GM23338 (cell line): ENCODE measurements at regions not wholly inside any gene's neighbourhood (a gene's known extent, or its start where the extent isn't known, plus 50 kb on each side); places are given as distances from the start of the nearest gene placed in this dataset.

Experiments
- ATAC-seq: fragments of 200-7000 bp; cut with Tn5 transposase; 3 replicates; pipeline ENCODE4 v1.9.1; 2020
- DNase-seq: peaks from one replicate; pipeline ENCODE4 v3.0.0-alpha.2; 2015; ENCODE audit warnings: low spot score
- H2AFZ ChIP-seq: fragments of 200-600 bp; sonication (generic); 2 replicates; pipeline ENCODE4 v1.8.0; 2016; ENCODE audit warnings: antibody characterized with exemption, mild to moderate bottlenecking, moderate library complexity
- H3F3A ChIP-seq: fragments of 200-600 bp; sonication (generic); replicated peaks from 2 replicates; pipeline ENCODE4 v1.8.0; 2017; ENCODE audit warnings: antibody characterized with exemption, mixed run types, low read depth
- H3K27ac ChIP-seq: fragments of 200-600 bp; sonication (generic); 2 replicates; pipeline ENCODE4 v1.6.1; 2016; ENCODE audit warnings: low read depth
- H3K27me3 ChIP-seq: fragments of 200-600 bp; sonication (generic); 2 replicates; pipeline ENCODE4 v1.8.0; 2016; ENCODE audit warnings: mild to moderate bottlenecking, mixed run types, moderate library complexity; ENCODE audit not compliant: insufficient read depth
- H3K36me3 ChIP-seq: fragments of 200-600 bp; sonication (generic); 2 replicates; pipeline ENCODE4 v1.8.0; 2016; ENCODE audit warnings: mild to moderate bottlenecking; ENCODE audit not compliant: insufficient read depth
- H3K4me1 ChIP-seq: fragments of 200-600 bp; sonication (generic); 2 replicates; pipeline ENCODE4 v1.8.0; 2016; ENCODE audit warnings: mild to moderate bottlenecking, moderate library complexity; ENCODE audit not compliant: insufficient read depth
- H3K4me2 ChIP-seq: fragments of 200-600 bp; sonication (generic); 2 replicates; pipeline ENCODE4 v1.7.1; 2017; ENCODE audit warnings: mixed run types
- H3K4me3 ChIP-seq: fragments of 200-600 bp; sonication (generic); 2 replicates; pipeline ENCODE4 v1.6.1; 2016; ENCODE audit warnings: mixed run types
- H3K79me2 ChIP-seq: fragments of 200-600 bp; sonication (generic); replicated peaks from 2 replicates; pipeline ENCODE4 v1.8.0; 2017; ENCODE audit warnings: mild to moderate bottlenecking; ENCODE audit not compliant: insufficient read depth
- H3K9me2 ChIP-seq: fragments of 200-600 bp; sonication (generic); 2 replicates; pipeline ENCODE4 v1.8.0; 2017; ENCODE audit not compliant: insufficient read depth
- H4K20me1 ChIP-seq: fragments of 200-600 bp; sonication (generic); replicated peaks from 2 replicates; pipeline ENCODE4 v1.8.0; 2017; ENCODE audit warnings: mild to moderate bottlenecking; ENCODE audit not compliant: insufficient read depth
- H3K27ac Mint-ChIP-seq: 2 replicates; pipeline ENCODE4 v1.8.0; 2020; ENCODE audit warnings: inconsistent platforms, mild to moderate bottlenecking, moderate library complexity, mixed read lengths
- H3K27me3 Mint-ChIP-seq: 3 replicates; pipeline ENCODE4 v1.8.0; 2022; ENCODE audit warnings: low read depth, mild to moderate bottlenecking, moderate library complexity, mixed read lengths, inconsistent platforms; ENCODE audit not compliant: insufficient read depth, poor library complexity
- H3K36me3 Mint-ChIP-seq: 3 replicates; pipeline ENCODE4 v1.8.0; 2021; ENCODE audit warnings: low read depth, mild to moderate bottlenecking, inconsistent platforms, moderate library complexity, mixed read lengths
- H3K4me1 Mint-ChIP-seq: 3 replicates; pipeline ENCODE4 v1.8.0; 2020; ENCODE audit warnings: mild to moderate bottlenecking, inconsistent platforms, mixed read lengths
- H3K4me3 Mint-ChIP-seq: 3 replicates; pipeline ENCODE4 v1.8.0; 2021; ENCODE audit warnings: moderate library complexity, mild to moderate bottlenecking, inconsistent platforms, mixed read lengths
- H3K9me3 Mint-ChIP-seq: 3 replicates; pipeline ENCODE4 v1.8.0; 2020; ENCODE audit warnings: moderate library complexity, mild to moderate bottlenecking, inconsistent platforms, mixed read lengths
- CREB1 ChIP-seq: fragments of 250-450 bp; sonication (Bioruptor Pico); IDR thresholded peaks from 2 replicates; pipeline ENCODE4 v1.5.0; 2020; ENCODE audit warnings: low read depth, mild to moderate bottlenecking, moderate library complexity
- CTCF ChIP-seq, 2 experiments: fragments of 200-600 bp in 1 of 2; sonication (generic) in 1 of 2; conservative IDR thresholded peaks; 2 replicates each; pipeline versions ENCODE4 v1.5.1 to v1.6.1; 2016 to 2017; ENCODE audit warnings: antibody characterized with exemption in 2 of 2, low read depth in 2 of 2, mild to moderate bottlenecking in 2 of 2, moderate library complexity in 1 of 2
- ETS1 ChIP-seq: IDR thresholded peaks from 2 replicates; pipeline ENCODE4 v1.6.1; 2016; ENCODE audit warnings: antibody characterized with exemption
- EZH2 ChIP-seq: fragments of 200-600 bp; sonication (generic); IDR thresholded peaks from one replicate; pipeline ENCODE4 v1.8.0; 2017; ENCODE audit warnings: antibody characterized with exemption, mild to moderate bottlenecking, low read depth; ENCODE audit not compliant: unreplicated experiment
- EZH2phosphoT487 ChIP-seq: fragments of 200-600 bp; sonication (generic); IDR thresholded peaks from one replicate; pipeline ENCODE4 v1.8.1; 2018; ENCODE audit warnings: antibody characterized with exemption; ENCODE audit not compliant: unreplicated experiment
- NANOG ChIP-seq: IDR thresholded peaks from 2 replicates; pipeline ENCODE4 v1.6.1; 2016; ENCODE audit warnings: antibody characterized with exemption, borderline replicate concordance
- POLR2AphosphoS5 ChIP-seq: IDR thresholded peaks from 2 replicates; pipeline ENCODE4 v1.6.1; 2016; ENCODE audit warnings: antibody characterized with exemption, low read depth
- REST ChIP-seq: IDR thresholded peaks from one replicate; pipeline ENCODE4 v1.6.1; 2018; ENCODE audit warnings: antibody characterized with exemption; ENCODE audit not compliant: unreplicated experiment
- STAT1 ChIP-seq: IDR thresholded peaks from one replicate; pipeline ENCODE4 v1.6.1; 2016; ENCODE audit warnings: antibody characterized with exemption; ENCODE audit not compliant: unreplicated experiment
- ZNF114 ChIP-seq: fragments of 250-450 bp; sonication (Bioruptor Pico); IDR thresholded peaks from 2 replicates; pipeline ENCODE4 v1.5.0; 2020; ENCODE audit warnings: mild to moderate bottlenecking, moderate library complexity
- ZNF331 ChIP-seq: fragments of 250-450 bp; sonication (Bioruptor Pico); IDR thresholded peaks from 2 replicates; pipeline ENCODE4 v1.5.0; 2020; ENCODE audit warnings: low read depth, mild to moderate bottlenecking, moderate library complexity

GRCh38 chr14:22122829-22123560, 449.4 kb upstream of the OR4E1 start (continued):
- no peak for TF ChIP-seq EZH2
- TF ChIP-seq POLR2AphosphoS5 = no peak
- no peak for TF ChIP-seq STAT1
- TF ChIP-seq CREB1 (CRISPR knock-in tag) = no peak
- TF ChIP-seq EZH2phosphoT487 = no peak
- TF ChIP-seq ETS1 = no peak
- no peak for TF ChIP-seq REST
- TF ChIP-seq ZNF331 (CRISPR knock-in tag) = no peak

GRCh38 chr14:22122227-22122818, 448.7 kb upstream of the OR4E1 start:
- H3K27me3 Mint-ChIP-seq = no peaks in the 10 kb centered on the region
- no peaks in the 10 kb centered on the region for H3K9me2 ChIP-seq
- H2AFZ ChIP-seq = peak overlapping the region; percentile 30; the same call in 1 of the 2 replicates
- peak; percentile 59 for DNase-seq
- H3K79me2 ChIP-seq = no peaks in the 10 kb centered on the region
- ATAC-seq = peak; percentile 67
- no peaks in the 10 kb centered on the region for H3K36me3 ChIP-seq
- no peaks in the 10 kb centered on the region for H4K20me1 ChIP-seq
- no peaks in the 10 kb centered on the region for H3K27me3 ChIP-seq
- no peak overlapping the region for H3K27ac Mint-ChIP-seq
- H3K36me3 Mint-ChIP-seq = no peaks in the 10 kb centered on the region
- no peak overlapping the region for H3K4me3 Mint-ChIP-seq
- H3K4me1 ChIP-seq = no peaks in the 10 kb centered on the region
- no peak overlapping the region for H3K4me2 ChIP-seq
- no peak overlapping the region for H3K27ac ChIP-seq
- H3K4me3 ChIP-seq = no peak overlapping the region
- no peaks in the 10 kb centered on the region for H3F3A ChIP-seq
- H3K4me1 Mint-ChIP-seq = peaks cover 2% of the 10 kb centered on the region; the same call in 1 of the 3 replicates
- H3K9me3 Mint-ChIP-seq = no peaks in the 10 kb centered on the region
- no peak for TF ChIP-seq ZNF114
- TF ChIP-seq CTCF (conservative IDR thresholded peaks at IDR 0.05; ENCODE audit: low read depth in 2 of 2) = peak; percentile 55 to 59
- no peak for TF ChIP-seq NANOG
- TF ChIP-seq EZH2 = no peak
